ENCODE measurements at regions not wholly inside any gene's neighbourhood (a gene's known extent, or its start where the extent isn't known, plus 50 kb on each side); places are given as distances from the start of the nearest gene placed in this dataset.

- no peak overlapping the region for H3K9ac ChIP-seq (ENCODE audit: low read length)
- peaks cover 11% of the 10 kb centered on the region for H3K4me1 ChIP-seq (ENCODE audit: insufficient read depth, low read length)
- no peak overlapping the region for H3K4me3 ChIP-seq (ENCODE audit: low read depth in 1 of 2, low read length in 2 of 2)
- H3K9me3 ChIP-seq (ENCODE audit: low read length) = no peaks in the 10 kb centered on the region
- H3K27ac ChIP-seq (ENCODE audit: low read depth, low read length) = no peak overlapping the region
- no peaks in the 10 kb centered on the region for H3K36me3 ChIP-seq (ENCODE audit: insufficient read depth, low read length)
- H3K27me3 ChIP-seq (ENCODE audit: control insufficient read depth in 1 of 2, insufficient read depth in 2 of 2, low read length in 2 of 2) = no peaks in the 10 kb centered on the region
Measured at GRCh38 chr3:193859195-193859594, 266.2 kb downstream of the OPA1 start.

- Histone ChIP-seq H3K36me3 (ENCODE audit: insufficient read depth, low read length) (no peaks in the 10 kb centered on the region), H3K4me1 (ENCODE audit: insufficient read depth, low read length) (peaks cover 19% of the 10 kb centered on the region), H3K27ac (ENCODE audit: low read depth, low read length) (no peak overlapping the region), H3K4me3 (ENCODE audit: low read depth in 1 of 2, low read length in 2 of 2) (no peak overlapping the region), H3K9ac (ENCODE audit: low read length) (no peak overlapping the region), H3K27me3 (ENCODE audit: control insufficient read depth in 1 of 2, insufficient read depth in 2 of 2, low read length in 2 of 2) (no peaks in the 10 kb centered on the region), H3K9me3 (ENCODE audit: low read length) (no peaks in the 10 kb centered on the region)
Measured at GRCh38 chr3:193861012-193861411, 268.0 kb downstream of the OPA1 start.

- Histone ChIP-seq H3K27me3 (ENCODE audit: control insufficient read depth in 1 of 2, insufficient read depth in 2 of 2, low read length in 2 of 2) (no peaks in the 10 kb centered on the region), H3K4me3 (ENCODE audit: low read depth in 1 of 2, low read length in 2 of 2) (no peak overlapping the region), H3K4me1 (ENCODE audit: insufficient read depth, low read length) (peaks cover 27% of the 10 kb centered on the region), H3K27ac (ENCODE audit: low read depth, low read length) (no peak overlapping the region), H3K9ac (ENCODE audit: low read length) (no peak overlapping the region), H3K36me3 (ENCODE audit: insufficient read depth, low read length) (no peaks in the 10 kb centered on the region), H3K9me3 (ENCODE audit: low read length) (no peaks in the 10 kb centered on the region)
Measured at GRCh38 chr3:193862843-193863242, 269.8 kb downstream of the OPA1 start.

GRCh38 chr3:193863657-193864357 is 270.8 kb downstream of the OPA1 start:
- Histone ChIP-seq H3K27ac (ENCODE audit: low read depth, low read length) (no peak overlapping the region), H3K9ac (ENCODE audit: low read length) (no peak overlapping the region), H3K4me1 (ENCODE audit: insufficient read depth, low read length) (peaks cover 23% of the 10 kb centered on the region), H3K9me3 (ENCODE audit: low read length) (no peaks in the 10 kb centered on the region), H3K27me3 (ENCODE audit: control insufficient read depth in 1 of 2, insufficient read depth in 2 of 2, low read length in 2 of 2) (no peaks in the 10 kb centered on the region), H3K4me3 (ENCODE audit: low read depth in 1 of 2, low read length in 2 of 2) (no peak overlapping the region), H3K36me3 (ENCODE audit: insufficient read depth, low read length) (no peaks in the 10 kb centered on the region)

DNA sequence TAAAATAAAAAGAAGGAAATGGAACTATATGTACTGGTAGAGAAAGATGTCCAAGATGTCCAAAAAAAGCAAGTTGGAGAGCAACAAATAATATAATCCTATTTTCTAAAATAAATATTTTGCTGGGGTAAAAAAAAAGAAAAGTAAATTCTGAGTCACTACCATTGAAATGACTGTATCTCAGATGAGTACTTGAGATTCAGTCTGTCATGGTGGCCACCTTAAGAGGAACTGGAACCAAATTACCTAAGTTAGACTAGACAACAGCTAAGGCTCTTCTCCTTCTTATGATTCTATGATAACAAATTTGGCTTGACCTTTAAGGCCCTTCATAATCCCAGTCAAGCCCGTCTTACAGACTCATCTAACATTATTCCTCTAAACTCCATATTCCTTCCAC is 270.6 kb upstream of the HES1 start:
- Histone ChIP-seq H3K9me3 (ENCODE audit: low read length) (no peaks in the 10 kb centered on the region), H3K27me3 (ENCODE audit: control insufficient read depth in 1 of 2, insufficient read depth in 2 of 2, low read length in 2 of 2) (no peaks in the 10 kb centered on the region), H3K27ac (ENCODE audit: low read depth, low read length) (no peak overlapping the region), H3K4me3 (ENCODE audit: low read depth in 1 of 2, low read length in 2 of 2) (no peak overlapping the region), H3K4me1 (ENCODE audit: insufficient read depth, low read length) (peaks cover 23% of the 10 kb centered on the region), H3K9ac (ENCODE audit: low read length) (no peak overlapping the region), H3K36me3 (ENCODE audit: insufficient read depth, low read length) (no peaks in the 10 kb centered on the region)

DNA sequence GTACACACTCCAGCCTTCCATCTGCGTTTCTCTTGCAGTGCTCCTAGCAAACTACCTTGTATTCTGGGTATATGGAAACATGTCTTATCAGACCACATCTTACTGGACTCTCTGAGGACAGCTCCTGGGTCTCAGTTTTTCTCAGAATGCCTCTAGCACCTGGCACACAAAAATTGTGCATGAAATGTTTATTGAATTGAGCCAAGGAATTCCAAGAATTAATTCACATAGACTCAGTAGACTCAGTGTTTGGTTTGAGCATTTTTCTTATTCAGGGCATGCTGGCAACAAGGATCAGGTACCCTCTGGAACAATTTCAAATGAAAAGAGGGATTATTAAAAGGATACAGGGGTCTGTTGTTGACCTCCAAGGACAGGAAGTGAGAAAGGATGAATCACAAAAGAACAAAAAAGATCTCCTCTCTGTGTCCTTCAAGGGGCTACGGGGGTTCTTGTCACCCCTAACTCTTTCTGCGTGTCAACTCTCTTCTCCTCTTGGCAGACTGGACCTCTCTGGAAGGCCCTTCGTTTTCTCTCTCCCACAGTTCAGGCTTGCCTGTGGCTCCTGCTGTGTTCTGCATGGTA is 270.0 kb upstream of the HES1 start:
- Histone ChIP-seq H3K4me3 (ENCODE audit: low read depth in 1 of 2, low read length in 2 of 2) (no peak overlapping the region), H3K27me3 (ENCODE audit: control insufficient read depth in 1 of 2, insufficient read depth in 2 of 2, low read length in 2 of 2) (no peaks in the 10 kb centered on the region), H3K9me3 (ENCODE audit: low read length) (no peaks in the 10 kb centered on the region), H3K4me1 (ENCODE audit: insufficient read depth, low read length) (peaks cover 23% of the 10 kb centered on the region), H3K9ac (ENCODE audit: low read length) (no peak overlapping the region), H3K36me3 (ENCODE audit: insufficient read depth, low read length) (no peaks in the 10 kb centered on the region), H3K27ac (ENCODE audit: low read depth, low read length) (no peak overlapping the region)

DNA sequence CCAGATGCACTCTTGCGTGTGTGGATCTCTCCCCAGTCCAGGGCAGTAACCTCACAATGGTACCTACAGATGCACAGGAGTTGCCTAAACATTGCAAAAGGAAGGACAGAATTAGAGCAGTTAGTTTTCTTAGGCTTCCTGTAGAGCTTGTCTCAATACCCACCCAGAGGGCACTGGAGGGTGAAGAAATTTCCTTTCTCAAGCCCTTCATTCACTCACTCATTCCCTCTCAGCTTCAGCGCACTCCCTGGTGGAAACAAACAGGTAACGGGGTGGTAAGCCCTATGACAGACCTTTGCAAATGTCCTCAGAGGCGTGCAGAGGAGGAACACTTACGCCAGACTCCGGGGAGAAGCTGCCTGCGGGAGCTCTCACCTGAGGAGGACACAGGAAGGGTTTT is 267.4 kb upstream of the HES1 start:
- no peaks in the 10 kb centered on the region for H3K27me3 ChIP-seq (ENCODE audit: control insufficient read depth in 1 of 2, insufficient read depth in 2 of 2, low read length in 2 of 2)
- H3K9me3 ChIP-seq (ENCODE audit: low read length) = no peaks in the 10 kb centered on the region
- H3K4me1 ChIP-seq (ENCODE audit: insufficient read depth, low read length) = peaks cover 23% of the 10 kb centered on the region
- no peak overlapping the region for H3K4me3 ChIP-seq (ENCODE audit: low read depth in 1 of 2, low read length in 2 of 2)
- no peak overlapping the region for H3K9ac ChIP-seq (ENCODE audit: low read length)
- no peak overlapping the region for H3K27ac ChIP-seq (ENCODE audit: low read depth, low read length)
- no peaks in the 10 kb centered on the region for H3K36me3 ChIP-seq (ENCODE audit: insufficient read depth, low read length)

DNA sequence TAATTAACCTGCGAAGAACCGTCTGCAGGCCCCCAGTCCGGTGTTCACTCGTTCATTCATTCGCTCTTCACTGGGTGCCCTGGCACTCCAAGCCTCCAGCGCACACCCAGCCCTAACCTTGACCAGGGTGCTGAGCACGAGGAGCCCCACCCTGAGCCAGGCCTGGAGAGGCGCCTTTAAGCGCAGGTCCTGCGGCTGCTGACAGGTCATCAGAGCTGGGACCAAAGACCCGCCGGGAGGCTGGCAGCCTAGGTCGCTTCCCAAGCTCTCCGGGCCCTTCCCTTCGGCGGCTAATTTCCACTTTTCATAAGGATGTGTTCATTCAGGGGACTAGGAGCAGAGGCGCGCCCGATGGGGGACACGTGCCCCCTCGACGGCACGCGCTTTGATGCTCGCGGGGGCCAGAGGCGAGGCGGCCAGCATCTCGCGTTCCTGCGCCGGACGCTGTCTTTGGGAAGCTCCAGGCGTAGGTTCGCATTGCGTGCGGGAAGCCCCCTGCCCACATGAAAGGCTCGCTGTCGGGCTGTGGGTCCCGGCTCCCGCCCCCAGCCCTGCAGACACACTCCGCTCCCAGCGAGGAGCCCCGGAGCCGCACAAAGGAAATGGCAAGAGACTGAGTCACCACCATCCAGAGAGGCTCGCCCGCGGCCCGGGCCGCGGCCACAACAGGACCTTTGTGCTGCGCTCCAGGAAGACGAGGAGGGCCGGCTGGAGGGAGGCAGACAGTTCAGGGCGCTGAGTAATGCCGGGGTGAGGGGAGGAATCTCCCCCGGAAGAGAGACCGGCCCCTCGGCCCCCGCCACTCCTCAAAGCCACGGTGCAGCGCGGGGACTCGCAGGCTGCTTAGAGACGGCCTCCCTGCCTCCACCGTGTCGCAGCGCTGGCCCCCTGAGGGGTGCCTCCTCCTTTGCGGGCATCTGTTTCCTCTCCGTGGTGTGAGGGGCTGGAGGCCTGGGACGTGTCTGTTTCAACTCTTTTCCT is 266.4 kb upstream of the HES1 start:
- Histone ChIP-seq H3K27me3 (ENCODE audit: control insufficient read depth in 1 of 2, insufficient read depth in 2 of 2, low read length in 2 of 2) (no peaks in the 10 kb centered on the region), H3K9ac (ENCODE audit: low read length) (no peak overlapping the region), H3K9me3 (ENCODE audit: low read length) (no peaks in the 10 kb centered on the region), H3K27ac (ENCODE audit: low read depth, low read length) (no peak overlapping the region), H3K4me3 (ENCODE audit: low read depth in 1 of 2, low read length in 2 of 2) (no peak overlapping the region), H3K4me1 (ENCODE audit: insufficient read depth, low read length) (peaks cover 14% of the 10 kb centered on the region), H3K36me3 (ENCODE audit: insufficient read depth, low read length) (no peaks in the 10 kb centered on the region)

DNA sequence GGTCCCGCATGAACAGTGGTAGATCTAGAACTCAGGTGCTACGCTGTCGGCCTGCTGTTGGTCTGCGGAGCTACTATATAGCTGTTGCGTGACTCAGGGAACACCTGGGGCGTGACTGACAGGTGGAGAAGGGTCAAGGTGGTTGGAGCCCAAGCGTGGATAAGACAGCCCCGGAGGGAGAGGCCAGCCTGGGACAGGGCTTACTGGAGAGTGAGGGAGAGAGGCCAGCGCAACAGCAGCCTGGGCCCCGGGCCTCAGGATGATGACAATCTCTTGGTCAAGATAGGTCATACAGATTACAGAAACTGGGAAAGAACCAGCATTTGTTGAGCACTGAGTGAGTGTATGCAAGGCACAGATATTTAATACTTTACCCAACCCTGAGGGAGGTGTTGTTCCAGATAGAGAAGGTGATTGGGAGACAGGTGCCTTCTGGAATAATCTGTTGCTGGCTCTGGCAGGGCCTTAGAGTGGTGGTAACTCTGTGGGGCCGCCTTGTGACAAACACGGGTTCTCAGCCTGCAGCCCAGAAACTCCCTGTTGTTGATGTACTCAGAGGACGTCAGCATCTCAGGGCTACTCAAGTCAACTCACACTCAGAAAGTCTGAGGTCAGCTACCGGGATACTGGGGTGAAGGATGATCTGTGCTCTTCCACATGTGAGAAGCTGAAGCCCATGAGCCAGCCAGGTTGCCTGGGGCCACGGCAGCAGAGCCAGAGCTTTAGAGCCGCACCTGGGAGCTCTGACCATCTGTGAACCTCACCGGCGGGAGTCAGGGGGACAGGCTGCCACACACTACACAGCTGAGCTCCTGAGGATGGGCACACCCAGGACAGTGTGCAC is 265.4 kb upstream of the HES1 start:
- Histone ChIP-seq H3K27ac (ENCODE audit: low read depth, low read length) (no peak overlapping the region), H3K36me3 (ENCODE audit: insufficient read depth, low read length) (no peaks in the 10 kb centered on the region), H3K4me1 (ENCODE audit: insufficient read depth, low read length) (peaks cover 12% of the 10 kb centered on the region), H3K9ac (ENCODE audit: low read length) (no peak overlapping the region), H3K9me3 (ENCODE audit: low read length) (no peaks in the 10 kb centered on the region), H3K4me3 (ENCODE audit: low read depth in 1 of 2, low read length in 2 of 2) (no peak overlapping the region), H3K27me3 (ENCODE audit: control insufficient read depth in 1 of 2, insufficient read depth in 2 of 2, low read length in 2 of 2) (no peaks in the 10 kb centered on the region)

DNA sequence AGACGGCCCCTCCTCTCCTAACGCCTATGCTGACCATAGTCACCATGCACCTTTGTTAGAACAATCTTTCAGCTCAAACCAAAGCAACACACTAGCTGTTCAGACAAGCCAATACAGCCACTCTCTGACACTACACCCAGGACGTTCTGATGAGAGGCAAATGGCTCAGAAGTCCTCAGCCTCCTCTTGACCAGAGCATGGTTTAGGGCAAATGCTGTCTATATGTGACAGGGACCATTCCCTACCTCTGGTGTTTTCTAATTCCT is 264.8 kb upstream of the HES1 start:
- Histone ChIP-seq H3K9ac (ENCODE audit: low read length) (no peak overlapping the region), H3K27me3 (ENCODE audit: control insufficient read depth in 1 of 2, insufficient read depth in 2 of 2, low read length in 2 of 2) (no peaks in the 10 kb centered on the region), H3K4me3 (ENCODE audit: low read depth in 1 of 2, low read length in 2 of 2) (no peak overlapping the region), H3K9me3 (ENCODE audit: low read length) (no peaks in the 10 kb centered on the region), H3K27ac (ENCODE audit: low read depth, low read length) (no peak overlapping the region), H3K4me1 (ENCODE audit: insufficient read depth, low read length) (peaks cover 7% of the 10 kb centered on the region), H3K36me3 (ENCODE audit: insufficient read depth, low read length) (no peaks in the 10 kb centered on the region)

- Histone ChIP-seq H3K4me1 (ENCODE audit: insufficient read depth, low read length) (no peaks in the 10 kb centered on the region), H3K9ac (ENCODE audit: low read length) (no peak overlapping the region), H3K36me3 (ENCODE audit: insufficient read depth, low read length) (no peaks in the 10 kb centered on the region), H3K4me3 (ENCODE audit: low read depth in 1 of 2, low read length in 2 of 2) (no peak overlapping the region), H3K27me3 (ENCODE audit: control insufficient read depth in 1 of 2, insufficient read depth in 2 of 2, low read length in 2 of 2) (no peaks in the 10 kb centered on the region), H3K27ac (ENCODE audit: low read depth, low read length) (no peak overlapping the region), H3K9me3 (ENCODE audit: low read length) (no peaks in the 10 kb centered on the region)
Measured at GRCh38 chr3:193872265-193872753, 263.6 kb upstream of the HES1 start.
